ENCODE measurements at regions not wholly inside any gene's neighbourhood (a gene's known extent, or its start where the extent isn't known, plus 50 kb on each side); places are given as distances from the start of the nearest gene placed in this dataset.

DNA sequence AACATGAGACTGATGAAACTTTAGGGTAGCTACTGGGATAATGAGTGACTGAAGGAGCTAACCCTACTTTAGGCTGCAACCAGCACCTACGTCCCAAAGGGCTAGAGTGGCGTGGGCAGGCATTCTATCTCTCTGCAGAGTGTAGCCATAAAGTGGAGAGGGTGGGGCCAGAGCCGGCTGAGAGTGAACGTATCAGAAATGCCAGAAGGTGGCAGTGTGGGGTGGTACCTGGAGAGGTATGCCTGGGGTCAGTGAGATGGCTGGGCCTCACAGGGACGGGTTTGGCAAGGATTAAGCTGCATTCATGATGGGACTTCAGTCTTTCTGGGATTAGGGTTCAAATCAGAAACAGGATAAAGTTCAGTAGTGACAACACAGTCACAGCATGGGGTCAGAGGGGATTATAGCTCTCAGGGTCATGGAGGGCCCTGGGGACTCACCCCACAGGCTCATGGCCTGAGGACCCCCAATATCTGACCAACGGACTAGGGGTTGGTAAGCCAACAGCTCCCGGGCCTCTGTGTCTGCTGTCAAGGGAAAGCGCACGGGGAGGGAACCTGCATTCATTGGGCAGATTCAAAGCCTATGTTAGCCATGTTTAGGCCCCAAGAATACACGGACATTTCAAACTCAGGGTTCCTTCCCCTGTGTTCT lies 86.5 kb upstream of the FOXB1 start:
- no peak for TF ChIP-seq EZH2phosphoT487 (IDR thresholded peaks at IDR 0.05; ENCODE audit: low read depth)
- TF ChIP-seq, protein P1, sequence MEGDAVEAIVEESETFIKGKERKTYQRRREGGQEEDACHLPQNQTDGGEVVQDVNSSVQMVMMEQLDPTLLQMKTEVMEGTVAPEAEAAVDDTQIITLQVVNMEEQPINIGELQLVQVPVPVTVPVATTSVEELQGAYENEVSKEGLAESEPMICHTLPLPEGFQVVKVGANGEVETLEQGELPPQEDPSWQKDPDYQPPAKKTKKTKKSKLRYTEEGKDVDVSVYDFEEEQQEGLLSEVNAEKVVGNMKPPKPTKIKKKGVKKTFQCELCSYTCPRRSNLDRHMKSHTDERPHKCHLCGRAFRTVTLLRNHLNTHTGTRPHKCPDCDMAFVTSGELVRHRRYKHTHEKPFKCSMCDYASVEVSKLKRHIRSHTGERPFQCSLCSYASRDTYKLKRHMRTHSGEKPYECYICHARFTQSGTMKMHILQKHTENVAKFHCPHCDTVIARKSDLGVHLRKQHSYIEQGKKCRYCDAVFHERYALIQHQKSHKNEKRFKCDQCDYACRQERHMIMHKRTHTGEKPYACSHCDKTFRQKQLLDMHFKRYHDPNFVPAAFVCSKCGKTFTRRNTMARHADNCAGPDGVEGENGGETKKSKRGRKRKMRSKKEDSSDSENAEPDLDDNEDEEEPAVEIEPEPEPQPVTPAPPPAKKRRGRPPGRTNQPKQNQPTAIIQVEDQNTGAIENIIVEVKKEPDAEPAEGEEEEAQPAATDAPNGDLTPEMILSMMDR (IDR thresholded peaks at IDR 0.05; ENCODE audit: low read depth, low read length) = peak; percentile 79

All from OCI-LY3 (cell line).